Uterus (tissue), 3 donors: ENCODE measurements at regions not wholly inside any gene's neighbourhood (a gene's known extent, or its start where the extent isn't known, plus 50 kb on each side); places are given as distances from the start of the nearest gene placed in this dataset.
"Not testable (repeated sequence)": the region's sequence is repeated elsewhere in the genome, so short reads cannot be mapped to it uniquely, and the experiment has no call there.

Experiments
- DNase-seq, 2 donors: peaks; one replicate each; pipeline ENCODE4 v3.0.0-alpha.2; 2019 to 2020
- H3K27ac ChIP-seq, 2 donors: fragments of 200-600 bp; sonication (generic); 1 replicate in 1 of 2; 2 replicates in 1 of 2; pipeline ENCODE4 v1.5.1; 2016 to 2018
- H3K27me3 ChIP-seq, 2 donors: fragments of 200-600 bp; sonication (generic); one replicate each; pipeline ENCODE4 v1.5.1; 2018 to 2019; ENCODE audit warnings: control low read depth in 1 of 2
- H3K36me3 ChIP-seq, 2 donors: fragments of 200-600 bp; sonication (generic); one replicate each; pipeline ENCODE4 v1.5.1; 2019; ENCODE audit warnings: control low read depth in 1 of 2
- H3K4me1 ChIP-seq, 2 donors: fragments of 200-600 bp; sonication (generic); one replicate each; pipeline ENCODE4 v1.5.1; 2018 to 2019; ENCODE audit warnings: control low read depth in 1 of 2
- H3K4me3 ChIP-seq, 2 donors: fragments of 200-600 bp; sonication (generic); 1 replicate in 1 of 2; 2 replicates in 1 of 2; pipeline ENCODE4 v1.5.1; 2018 to 2019; ENCODE audit warnings: mild to moderate bottlenecking in 1 of 2
- H3K9me3 ChIP-seq, 2 donors: fragments of 200-600 bp; sonication (generic); one replicate each; pipeline ENCODE4 v1.5.1; 2019; ENCODE audit warnings: control low read depth in 1 of 2
- CTCF ChIP-seq, 4 experiments: fragments of 200-600 bp in 2 of 4; fragments of 450-650 bp in 2 of 4; sonication (generic) in 2 of 4; IDR thresholded peaks; one replicate each; pipeline ENCODE4 v1.5.1; 2016 to 2019; ENCODE audit warnings: antibody characterized with exemption in 4 of 4, mild to moderate bottlenecking in 2 of 4, moderate library complexity in 1 of 4
- POLR2A ChIP-seq, 2 donors: fragments of 450-650 bp; IDR thresholded peaks; one replicate each; pipeline ENCODE4 v1.6.1; 2016; ENCODE audit warnings: antibody characterized with exemption in 2 of 2, mild to moderate bottlenecking in 1 of 2, moderate library complexity in 1 of 2
- intact Hi-C: fragments of 100-400 bp; cut with DNase I; formaldehyde crosslinking; loops from one replicate; pipeline ENCODE4 v1.15.1; 2023; ENCODE audit warnings: low total_unique reads
- donor health status: DM: yes; HTN: yes; CAD: no.

DNA sequence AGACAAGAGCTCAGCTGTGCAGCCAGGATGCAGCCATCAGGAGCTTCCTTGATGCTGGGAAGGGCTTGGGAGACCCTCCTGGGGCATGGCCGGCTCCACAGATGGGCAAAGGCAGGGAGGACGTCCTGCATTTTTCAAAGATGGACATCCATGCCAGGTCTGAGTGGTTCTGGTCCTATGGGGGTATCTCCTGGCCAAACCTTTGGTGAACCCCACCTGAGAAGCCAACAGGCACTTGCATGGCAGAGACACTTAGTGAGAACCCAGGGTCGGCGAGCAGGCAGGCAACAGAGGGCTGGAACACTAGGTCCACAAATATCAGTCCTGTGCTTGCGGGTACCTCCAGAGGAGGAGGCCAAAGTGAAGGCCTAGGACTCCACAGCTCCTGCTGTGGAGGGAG, 70.0 kb downstream of the KCTD15 start:
- TF ChIP-seq POLR2A (IDR thresholded peaks at IDR 0.05) = no peak
- H3K4me1 ChIP-seq = no peaks in the 10 kb centered on the region
- no peaks in the 10 kb centered on the region for H3K36me3 ChIP-seq
- no peaks in the 10 kb centered on the region for H3K9me3 ChIP-seq
- H3K27ac ChIP-seq = no peak overlapping the region
- H3K27me3 ChIP-seq = no peaks in the 10 kb centered on the region
- no peak for DNase-seq
- no peak overlapping the region for H3K4me3 ChIP-seq
- intact Hi-C loops = no loop called here

GRCh38 chr19:33868076-33868735, 71.5 kb downstream of the KCTD15 start:
- H3K4me3 ChIP-seq = peak overlapping the region in 1 of 2 donors; percentile 2
- TF ChIP-seq POLR2A (IDR thresholded peaks at IDR 0.05) (no peak), CTCF (IDR thresholded peaks at IDR 0.05) (no peak)
- H3K4me1 ChIP-seq = no peaks in the 10 kb centered on the region
- intact Hi-C loops = no loop called here
- H3K27me3 ChIP-seq = no peaks in the 10 kb centered on the region
- no peaks in the 10 kb centered on the region for H3K9me3 ChIP-seq
- no peaks in the 10 kb centered on the region for H3K36me3 ChIP-seq
- H3K27ac ChIP-seq = peak overlapping the region in 1 of 2 donors; percentile 46
- no peak for DNase-seq

GRCh38 chr19:33868788-33869412, 72.2 kb downstream of the KCTD15 start:
- Histone ChIP-seq H3K36me3 (no peaks in the 10 kb centered on the region), H3K4me3 (peak overlapping the region in 1 of 2 donors; percentile 2), H3K27ac (peak overlapping the region in 1 of 2 donors; percentile 46), H3K27me3 (no peaks in the 10 kb centered on the region), H3K4me1 (no peaks in the 10 kb centered on the region), H3K9me3 (no peaks in the 10 kb centered on the region)
- TF ChIP-seq CTCF (IDR thresholded peaks at IDR 0.05) (peak in 1 of 4 experiments; percentile 11), POLR2A (IDR thresholded peaks at IDR 0.05) (no peak)
- intact Hi-C loops = no loop called here
- peak; percentile 18 to 24 for DNase-seq

- H3K27me3 ChIP-seq, H3K36me3 ChIP-seq, H3K4me1 ChIP-seq, H3K9me3 ChIP-seq, H3K27ac ChIP-seq, DNase-seq, H3K4me3 ChIP-seq, intact Hi-C loops: not testable (repeated sequence)
Observed at GRCh38 chr19:33870298-33870932, 73.7 kb downstream of the KCTD15 start.

- H3K9me3 ChIP-seq = no peaks in the 10 kb centered on the region
- H3K27me3 ChIP-seq = no peaks in the 10 kb centered on the region
- H3K27ac ChIP-seq = no peak overlapping the region
- H3K36me3 ChIP-seq = no peaks in the 10 kb centered on the region
- no peak overlapping the region for H3K4me3 ChIP-seq
- intact Hi-C loops = no loop called here
- H3K4me1 ChIP-seq = no peaks in the 10 kb centered on the region
- DNase-seq = no peak
- TF ChIP-seq POLR2A (IDR thresholded peaks at IDR 0.05) (no peak), CTCF (IDR thresholded peaks at IDR 0.05) (no peak)
Observed at GRCh38 chr19:33871605-33872004, 74.9 kb downstream of the KCTD15 start.
